K562 (cell line): ENCODE measurements at regions not wholly inside any gene's neighbourhood (a gene's known extent, or its start where the extent isn't known, plus 50 kb on each side); places are given as distances from the start of the nearest gene placed in this dataset.

Experiments
- ATAC-seq: fragments of 200-7000 bp; cut with Tn5 transposase; 3 replicates; pipeline ENCODE4 v1.9.1; 2020; ENCODE audit warnings: moderate library complexity
- BruUV-seq: library from RNA; stranded (reverse); fragments of 400-500 nt; replicated peaks from 2 replicates; lab custom pipeline; 2021; lab: Mats Ljungman, UMichigan
- CTCF ChIA-PET: fragments of 300-600 bp; formaldehyde crosslinking; extraction: SDS; loops from one replicate; lab custom pipeline; 2021; ENCODE audit warnings: low intra/inter-chr PET ratio; lab: Yijun Ruan, JAX
- POLR2A ChIA-PET: fragments of 300-600, 350-650 bp; sonication (Branson Sonifier 250); formaldehyde crosslinking; extraction: SDS; loops from one replicate; lab custom pipeline; 2021; ENCODE audit warnings: antibody characterized with exemption, inconsistent platforms; lab: Yijun Ruan, JAX
- DNase-seq, 4 experiments: peaks; one replicate each; pipeline versions ENCODE4 v3.0.0 to v3.0.0-alpha.2; 2011 to 2018; ENCODE audit warnings: low spot score in 3 of 4, mixed read lengths in 3 of 4; ENCODE audit errors: extremely low read depth in 1 of 4
- FAIRE-seq: peaks from 2 replicates; lab custom pipeline; 2011; peaks lifted over from hg19 to GRCh38; lab: Jason Lieb, UNC
- H2AFZ ChIP-seq: 2 replicates; pipeline ENCODE4 v1.6.0; 2011; ENCODE audit warnings: low read depth, low read length, control low read depth, inconsistent platforms
- H3K27ac ChIP-seq: fragments of 200-600 bp; 3 replicates; pipeline ENCODE4 v1.8.0; 2011; ENCODE audit warnings: low read depth, mild to moderate bottlenecking, control low read depth, inconsistent platforms, low read length, moderate library complexity, mixed read lengths; ENCODE audit errors: extremely low read depth
- H3K27me3 ChIP-seq, 2 experiments: fragments of 300-600 bp in 1 of 2; 2 replicates in 1 of 2; 3 replicates in 1 of 2; pipeline versions ENCODE4 v1.6.0 to v1.8.0; 2011; ENCODE audit warnings: inconsistent platforms in 2 of 2, low read length in 2 of 2, mild to moderate bottlenecking in 1 of 2, mixed read lengths in 1 of 2, moderate library complexity in 1 of 2; ENCODE audit not compliant: control insufficient read depth in 2 of 2, insufficient read depth in 2 of 2
- H3K36me3 ChIP-seq: fragments of 300-600 bp; 3 replicates; pipeline ENCODE4 v1.8.0; 2011; ENCODE audit warnings: mild to moderate bottlenecking, low read length, inconsistent platforms; ENCODE audit not compliant: control insufficient read depth, insufficient read depth
- H3K4me1 ChIP-seq, 2 experiments: fragments of 200-600 bp in 1 of 2; replicated peaks in 1 of 2; 2 replicates in 1 of 2; 3 replicates in 1 of 2; pipeline versions ENCODE4 v1.5.1 to v1.8.0; 2011; ENCODE audit warnings: inconsistent platforms in 2 of 2, low read length in 2 of 2, mild to moderate bottlenecking in 1 of 2, mixed read lengths in 1 of 2, moderate library complexity in 1 of 2; ENCODE audit not compliant: control insufficient read depth in 2 of 2, insufficient read depth in 2 of 2
- H3K4me2 ChIP-seq: 2 replicates; pipeline ENCODE4 v1.6.1; 2011; ENCODE audit warnings: low read length, control low read depth, inconsistent platforms, mixed read lengths; ENCODE audit not compliant: insufficient read depth
- H3K4me3 ChIP-seq: fragments of 200-600 bp; sonication (generic), shearing (Covaris generic); 2 replicates; pipeline ENCODE4 v1.5.1; 2016; ENCODE audit warnings: control low read depth, inconsistent platforms
- H3K79me2 ChIP-seq: fragments of 200-600 bp; 3 replicates; pipeline ENCODE4 v1.8.0; 2011; ENCODE audit warnings: low read length, inconsistent platforms; ENCODE audit not compliant: control insufficient read depth, insufficient read depth
- H3K9ac ChIP-seq, 2 experiments: 2 replicates each; pipeline versions ENCODE4 v1.6.0 to v1.6.1; 2011; ENCODE audit warnings: low read depth in 2 of 2, low read length in 2 of 2, control low read depth in 1 of 2, inconsistent platforms in 1 of 2, mild to moderate bottlenecking in 1 of 2, mixed read lengths in 1 of 2; ENCODE audit not compliant: insufficient read depth in 1 of 2
- H3K9me1 ChIP-seq: one replicate; pipeline ENCODE4 v1.6.0; 2011; ENCODE audit warnings: inconsistent platforms, mild to moderate bottlenecking, low read length, moderate library complexity; ENCODE audit not compliant: control insufficient read depth, insufficient read depth
- H3K9me3 ChIP-seq: replicated peaks from 2 replicates; pipeline ENCODE4 v1.5.1; 2011; ENCODE audit warnings: low read depth, low read length, inconsistent platforms; ENCODE audit not compliant: control insufficient read depth, insufficient read depth
- H4K20me1 ChIP-seq: replicated peaks from 2 replicates; pipeline ENCODE4 v1.6.1; 2011; ENCODE audit warnings: low read length, inconsistent platforms, mixed read lengths; ENCODE audit not compliant: control insufficient read depth, insufficient read depth
- ATF1 ChIP-seq, 2 experiments: fragments of 450-650 bp in 1 of 2; IDR thresholded peaks; 2 replicates each; pipeline ENCODE4 v1.6.1; 2016; ENCODE audit warnings: missing compliant biosample characterization in 1 of 2, missing genetic modification characterization in 1 of 2
- CXXC5 ChIP-seq: fragments of 250-450 bp; sonication (Bioruptor Pico); IDR thresholded peaks from 2 replicates; pipeline ENCODE4 v1.8.0; 2022; ENCODE audit warnings: inconsistent platforms, mild to moderate bottlenecking, moderate library complexity
- ELF2 ChIP-seq: fragments of 250-450 bp; sonication (Bioruptor Pico); IDR thresholded peaks from 2 replicates; pipeline ENCODE4 v1.5.0; 2021; ENCODE audit warnings: mild to moderate bottlenecking
- GATA2 ChIP-seq: sonication (generic); formaldehyde crosslinking; IDR thresholded peaks from 2 replicates; pipeline ENCODE4 v1.4.0; 2020; ENCODE audit warnings: mild to moderate bottlenecking, missing genetic modification reagents
- LCOR ChIP-seq: sonication (generic); formaldehyde crosslinking; IDR thresholded peaks from 2 replicates; pipeline ENCODE4 v1.8.0; 2022; ENCODE audit warnings: mild to moderate bottlenecking, missing genetic modification reagents
- PTBP1 ChIP-seq: fragments of 200-400 bp; formaldehyde crosslinking; IDR thresholded peaks from 2 replicates; pipeline ENCODE4 v1.6.1; 2017; ENCODE audit warnings: low read depth, low read length
- RCOR1 ChIP-seq, 2 experiments: IDR thresholded peaks; 2 replicates each; pipeline ENCODE4 v1.6.1; 2012; ENCODE audit warnings: low read depth in 2 of 2, low read length in 2 of 2, borderline replicate concordance in 1 of 2, improper control_type of control experiment in 1 of 2
- RHOXF2B ChIP-seq: fragments of 250-450 bp; sonication (Bioruptor Pico); conservative IDR thresholded peaks from 2 replicates; pipeline ENCODE4 v1.5.1; 2021
- SMARCC2 ChIP-seq: fragments of 450-650 bp; IDR thresholded peaks from 2 replicates; pipeline ENCODE4 v1.6.1; 2017; ENCODE audit warnings: antibody characterized with exemption, moderate library complexity, mild to moderate bottlenecking, low read depth
- SNRNP70 ChIP-seq: fragments of 200-400 bp; formaldehyde crosslinking; optimal IDR thresholded peaks from 2 replicates; pipeline ENCODE3; 2017; ENCODE audit warnings: low read depth, low read length
- ZBTB1 ChIP-seq: sonication (generic); formaldehyde crosslinking; IDR thresholded peaks from 2 replicates; pipeline ENCODE4 v1.8.1; 2023; ENCODE audit warnings: missing genetic modification reagents, low read depth, mild to moderate bottlenecking, borderline replicate concordance
- ZKSCAN1 ChIP-seq: fragments of 150-350 bp; IDR thresholded peaks from 2 replicates; pipeline ENCODE4 v1.6.1; 2016; ENCODE audit warnings: low read depth, low read length
- ZNF175 ChIP-seq: fragments of 200-800 bp; sonication (Bioruptor generic); IDR thresholded peaks from 2 replicates; pipeline ENCODE4 v1.6.1; 2016; ENCODE audit warnings: low read depth, mild to moderate bottlenecking, missing genetic modification characterization, missing compliant biosample characterization
- ZNF830 ChIP-seq: fragments of 250-450 bp; sonication (Bioruptor Pico); IDR thresholded peaks from 2 replicates; pipeline ENCODE4 v1.5.0; 2021; ENCODE audit warnings: mild to moderate bottlenecking
- WGBS: fragments of 100-300 bp; shearing (Covaris generic); methylation state at CpG from one replicate; pipeline ENCODE4 v1.1.6; 2016; ENCODE audit warnings: low coverage, mixed read lengths; ENCODE audit not compliant: insufficient coverage; ENCODE audit errors: missing lambda C conversion rate; 5-methylcytosine and 5-hydroxymethylcytosine counted together
- in situ Hi-C: fragments of 300-500 bp; cut with MboI; formaldehyde crosslinking; loops from 4 replicates; pipeline ENCODE4 v1.15.0; 2018; ENCODE audit warnings: inconsistent platforms, mixed read lengths
- intact Hi-C: fragments of 100-400 bp; cut with micrococcal nuclease; formaldehyde crosslinking; loops from 2 replicates; pipeline ENCODE4 v1.14.2; 2022
- TF ChIP-seq, protein P1 (sequence below): sonication (generic); formaldehyde crosslinking; IDR thresholded peaks from 2 replicates; pipeline ENCODE4 v1.9.0; 2022; ENCODE audit warnings: mild to moderate bottlenecking, missing genetic modification reagents
- TF ChIP-seq, protein P2 (sequence below): fragments of 450-650 bp; IDR thresholded peaks from 2 replicates; pipeline ENCODE4 v1.6.1; 2017; ENCODE audit warnings: mild to moderate bottlenecking, moderate library complexity

DNA sequence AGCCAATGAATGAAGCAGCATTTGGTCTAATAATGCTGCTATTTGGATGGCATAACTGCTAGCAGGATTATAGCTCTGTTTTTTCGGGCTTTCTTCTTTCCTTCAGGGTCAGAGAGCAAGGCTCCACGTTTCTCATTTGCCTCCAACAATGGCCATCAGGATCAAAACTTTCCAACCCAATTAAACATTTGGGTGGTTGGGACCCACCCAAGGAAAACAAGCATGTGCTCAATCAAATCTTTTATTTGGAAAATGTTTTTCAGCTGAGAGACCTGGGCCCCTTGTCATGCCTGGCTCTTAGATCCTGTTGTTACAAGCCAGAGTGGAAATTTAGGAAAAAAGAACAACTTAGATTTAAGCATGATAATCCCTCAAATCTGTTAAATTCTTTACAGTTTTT, 373.1 kb upstream of the USP24 start:
- POLR2A ChIA-PET: no interaction called here
- ATAC-seq: no peak
- BruUV-seq: no TSS peak

DNA sequence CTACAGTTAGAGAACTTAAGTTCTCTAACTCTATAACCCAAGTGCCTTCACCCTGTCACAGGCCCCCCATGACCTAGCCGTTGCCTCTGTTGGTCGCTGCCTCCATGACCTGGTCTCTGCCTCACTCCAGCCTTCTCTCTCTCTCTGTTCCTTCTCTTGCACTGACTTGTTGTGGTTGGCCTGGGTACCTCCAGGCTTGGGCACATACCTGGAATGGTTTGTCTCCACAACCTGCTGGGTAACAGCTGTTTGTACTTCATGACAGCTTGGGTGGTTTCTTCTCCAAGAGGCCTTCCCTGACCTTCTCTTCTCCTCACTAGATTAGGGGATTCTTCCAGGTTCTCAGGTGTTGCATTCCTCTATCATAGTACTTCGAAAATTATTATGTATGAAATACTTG, 371.6 kb upstream of the USP24 start:
- Histone ChIP-seq H3K4me1 (no peaks in the 10 kb centered on the region), H3K9me3 (no peaks in the 10 kb centered on the region), H3K4me2 (no peak overlapping the region), H3K4me3 (no peak overlapping the region), H3K79me2 (no peaks in the 10 kb centered on the region), H3K36me3 (no peaks in the 10 kb centered on the region), H3K9me1 (no peaks in the 10 kb centered on the region), H3K27me3 (no peaks in the 10 kb centered on the region), H3K27ac (no peak overlapping the region), H4K20me1 (no peaks in the 10 kb centered on the region), H3K9ac (no peak overlapping the region), H2AFZ (no peak overlapping the region)
- ATAC-seq (no peak), FAIRE-seq (no peak), DNase-seq (no peak)
- WGBS: 0% methylated on average over 2 of the region's 3 CpGs
- intact Hi-C loops (no loop called here), in situ Hi-C loops (no loop called here)
- CTCF ChIA-PET: no interaction called here
- no TSS peak for BruUV-seq
- POLR2A ChIA-PET: no interaction called here
- TF ChIP-seq LCOR (CRISPR knock-in tag) (no peak), RHOXF2B (CRISPR knock-in tag) (no peak), ZBTB1 (no peak), ZNF830 (CRISPR knock-in tag) (no peak), ATF1 (CRISPR knock-in tag; IDR thresholded peaks at IDR 0.05) (no peak), ATF1 (tag; IDR thresholded peaks at IDR 0.05) (no peak), CXXC5 (CRISPR knock-in tag) (no peak), SMARCC2 (no peak), ELF2 (CRISPR knock-in tag) (no peak), SNRNP70 (no peak)
- TF ChIP-seq, protein P1, sequence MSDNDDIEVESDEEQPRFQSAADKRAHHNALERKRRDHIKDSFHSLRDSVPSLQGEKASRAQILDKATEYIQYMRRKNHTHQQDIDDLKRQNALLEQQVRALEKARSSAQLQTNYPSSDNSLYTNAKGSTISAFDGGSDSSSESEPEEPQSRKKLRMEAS (CRISPR knock-in tag): no peak

More for the DNA sequence above, 373.1 kb upstream of the USP24 start:
- CTCF ChIA-PET: no interaction called here
- in situ Hi-C loops (no loop called here), intact Hi-C loops (no loop called here)
- Histone ChIP-seq H3K9ac (no peak overlapping the region), H3K9me3 (no peaks in the 10 kb centered on the region), H2AFZ (no peak overlapping the region), H3K9me1 (no peaks in the 10 kb centered on the region), H3K4me1 (no peaks in the 10 kb centered on the region), H3K79me2 (no peaks in the 10 kb centered on the region), H3K27ac (no peak overlapping the region), H3K4me2 (no peak overlapping the region), H3K27me3 (no peaks in the 10 kb centered on the region), H3K4me3 (no peak overlapping the region), H3K36me3 (no peaks in the 10 kb centered on the region), H4K20me1 (no peaks in the 10 kb centered on the region)
- TF ChIP-seq GATA2: no peak
- no peak for TF ChIP-seq RCOR1 (IDR thresholded peaks at IDR 0.05; ENCODE audit: borderline replicate concordance in 1 of 2, low read depth in 2 of 2, low read length in 2 of 2)
- no peak for TF ChIP-seq ZNF175 (CRISPR knock-in tag)
- TF ChIP-seq ZKSCAN1: no peak
- no peak for TF ChIP-seq PTBP1
- TF ChIP-seq, protein P2, sequence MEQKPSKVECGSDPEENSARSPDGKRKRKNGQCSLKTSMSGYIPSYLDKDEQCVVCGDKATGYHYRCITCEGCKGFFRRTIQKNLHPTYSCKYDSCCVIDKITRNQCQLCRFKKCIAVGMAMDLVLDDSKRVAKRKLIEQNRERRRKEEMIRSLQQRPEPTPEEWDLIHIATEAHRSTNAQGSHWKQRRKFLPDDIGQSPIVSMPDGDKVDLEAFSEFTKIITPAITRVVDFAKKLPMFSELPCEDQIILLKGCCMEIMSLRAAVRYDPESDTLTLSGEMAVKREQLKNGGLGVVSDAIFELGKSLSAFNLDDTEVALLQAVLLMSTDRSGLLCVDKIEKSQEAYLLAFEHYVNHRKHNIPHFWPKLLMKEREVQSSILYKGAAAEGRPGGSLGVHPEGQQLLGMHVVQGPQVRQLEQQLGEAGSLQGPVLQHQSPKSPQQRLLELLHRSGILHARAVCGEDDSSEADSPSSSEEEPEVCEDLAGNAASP: no peak
- DNase-seq (no peak), FAIRE-seq (no peak)
- 0% methylated on average over 2 of the region's 2 CpGs for WGBS
